Gastrocnemius medialis (tissue), 4 donors: ENCODE measurements at regions not wholly inside any gene's neighbourhood (a gene's known extent, or its start where the extent isn't known, plus 50 kb on each side); places are given as distances from the start of the nearest gene placed in this dataset.

ENCODE experiments used
- POLR2A ChIP-seq, 2 donors: fragments of 450-650 bp; IDR thresholded peaks; one replicate each; pipeline ENCODE4 v1.6.1; 2017; ENCODE audit warnings: antibody characterized with exemption in 2 of 2, mild to moderate bottlenecking in 2 of 2, moderate library complexity in 2 of 2
- TF ChIP-seq, protein P1 (sequence below), 5 experiments: fragments of 450-650 bp in 3 of 5; fragments of 200-600 bp in 2 of 5; sonication (generic) in 2 of 5; IDR thresholded peaks in 4 of 5; conservative IDR thresholded peaks in 1 of 5; 1 replicate in 4 of 5; 2 replicates in 1 of 5; pipeline ENCODE4 v1.5.1; 2016 to 2019; ENCODE audit warnings: antibody characterized with exemption in 5 of 5, mild to moderate bottlenecking in 3 of 5, moderate library complexity in 3 of 5

DNA sequence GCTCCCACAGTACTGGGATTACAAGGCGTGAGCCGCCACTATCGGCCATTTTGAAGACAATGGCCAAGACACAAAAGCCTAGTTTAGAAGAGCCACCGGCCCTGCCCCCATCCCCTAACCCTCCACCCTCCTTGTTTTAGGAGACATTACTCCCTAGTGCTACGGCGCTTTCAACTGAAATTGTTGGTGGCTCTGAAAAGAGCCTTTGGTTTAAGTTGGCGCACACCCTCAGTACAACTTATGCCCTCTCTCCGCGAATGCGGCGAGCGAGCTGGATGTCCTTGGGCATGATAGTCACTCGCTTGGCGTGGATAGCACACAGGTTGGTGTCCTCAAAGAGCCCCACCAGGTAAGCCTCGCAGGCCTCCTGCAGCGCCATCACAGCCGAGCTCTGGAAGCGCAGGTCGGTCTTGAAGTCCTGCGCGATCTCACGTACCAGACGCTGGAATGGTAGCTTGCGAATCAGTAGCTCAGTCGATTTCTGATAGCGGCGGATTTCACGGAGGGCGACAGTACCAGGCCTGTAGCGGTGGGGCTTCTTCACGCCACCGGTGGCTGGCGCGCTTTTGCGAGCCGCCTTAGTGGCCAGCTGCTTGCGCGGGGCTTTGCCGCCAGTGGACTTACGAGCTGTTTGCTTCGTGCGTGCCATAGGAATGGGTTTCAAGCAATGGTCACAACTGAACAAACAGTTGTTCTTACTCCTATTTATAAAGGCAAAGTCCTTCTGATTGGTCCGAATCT, 114.9 kb upstream of the BTN3A2 start:
- TF ChIP-seq, protein P1, sequence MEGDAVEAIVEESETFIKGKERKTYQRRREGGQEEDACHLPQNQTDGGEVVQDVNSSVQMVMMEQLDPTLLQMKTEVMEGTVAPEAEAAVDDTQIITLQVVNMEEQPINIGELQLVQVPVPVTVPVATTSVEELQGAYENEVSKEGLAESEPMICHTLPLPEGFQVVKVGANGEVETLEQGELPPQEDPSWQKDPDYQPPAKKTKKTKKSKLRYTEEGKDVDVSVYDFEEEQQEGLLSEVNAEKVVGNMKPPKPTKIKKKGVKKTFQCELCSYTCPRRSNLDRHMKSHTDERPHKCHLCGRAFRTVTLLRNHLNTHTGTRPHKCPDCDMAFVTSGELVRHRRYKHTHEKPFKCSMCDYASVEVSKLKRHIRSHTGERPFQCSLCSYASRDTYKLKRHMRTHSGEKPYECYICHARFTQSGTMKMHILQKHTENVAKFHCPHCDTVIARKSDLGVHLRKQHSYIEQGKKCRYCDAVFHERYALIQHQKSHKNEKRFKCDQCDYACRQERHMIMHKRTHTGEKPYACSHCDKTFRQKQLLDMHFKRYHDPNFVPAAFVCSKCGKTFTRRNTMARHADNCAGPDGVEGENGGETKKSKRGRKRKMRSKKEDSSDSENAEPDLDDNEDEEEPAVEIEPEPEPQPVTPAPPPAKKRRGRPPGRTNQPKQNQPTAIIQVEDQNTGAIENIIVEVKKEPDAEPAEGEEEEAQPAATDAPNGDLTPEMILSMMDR (IDR thresholded peaks at IDR 0.05 in 4 of 5, conservative IDR thresholded peaks at IDR 0.05 in 1 of 5) = peak in 1 of 5 experiments; percentile 14
- TF ChIP-seq POLR2A (IDR thresholded peaks at IDR 0.05) = peak in 1 of 2 donors; percentile 14
